NCI-H2171 treated with DMSO at 0.1 percent for 48 hours (cell line): ENCODE measurements at regions not wholly inside any gene's neighbourhood (a gene's known extent, or its start where the extent isn't known, plus 50 kb on each side); places are given as distances from the start of the nearest gene placed in this dataset.
A peak's percentile ranks its signal among the peaks of the same experiment; 100 is the strongest.
"Not testable (repeated sequence)": the region's sequence is repeated elsewhere in the genome, so short reads cannot be mapped to it uniquely, and the experiment has no call there.

ENCODE experiments used
- DNase-seq: peaks from one replicate; lab custom pipeline; 2025; lab: John Stamatoyannopoulos, UW

DNA sequence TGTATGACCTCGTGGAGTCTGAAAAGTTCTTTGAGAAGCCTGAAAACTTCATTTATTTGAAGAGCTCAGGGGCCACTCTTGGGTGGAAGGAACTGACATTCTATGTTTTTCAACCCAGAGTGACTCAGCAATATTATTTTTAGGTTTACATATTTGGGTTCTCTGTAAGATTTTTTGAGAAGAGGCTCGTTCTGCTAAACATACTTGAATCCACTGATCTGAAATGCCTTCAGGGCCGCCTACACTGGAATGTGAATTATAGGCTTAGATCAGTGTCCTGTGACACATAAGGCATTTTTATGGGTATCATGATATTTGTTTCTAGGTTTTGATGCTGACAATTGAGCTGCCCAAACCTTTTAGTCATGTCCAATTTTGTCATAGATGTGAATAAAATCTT is 86.2 kb downstream of the PSAT1 start:
- DNase-seq = no peak

GRCh38 chr9:78386348-78386747 is 89.4 kb downstream of the PSAT1 start:
- no peak for DNase-seq

DNA sequence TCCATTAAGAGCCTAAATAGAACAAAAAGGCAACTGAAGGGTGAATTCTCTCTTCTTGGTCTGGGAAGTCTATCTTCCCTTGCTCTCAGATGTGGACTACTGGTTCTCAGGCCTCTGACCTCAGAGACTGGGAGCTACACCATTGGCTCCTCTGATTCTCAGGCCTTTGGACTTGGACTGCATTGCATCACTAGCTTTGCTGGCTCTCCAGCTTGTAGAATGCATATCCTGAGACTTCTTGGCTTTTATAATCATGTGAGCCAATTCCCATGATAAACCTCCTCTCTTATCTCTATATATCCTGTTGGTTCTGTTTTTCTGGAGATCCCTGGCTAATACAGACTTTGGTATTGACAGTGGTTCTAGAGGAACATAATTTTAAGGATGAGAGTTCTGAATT is 89.8 kb downstream of the PSAT1 start:
- no peak for DNase-seq

GRCh38 chr9:78393340-78393739 is 96.4 kb downstream of the PSAT1 start:
- DNase-seq = no peak

DNA sequence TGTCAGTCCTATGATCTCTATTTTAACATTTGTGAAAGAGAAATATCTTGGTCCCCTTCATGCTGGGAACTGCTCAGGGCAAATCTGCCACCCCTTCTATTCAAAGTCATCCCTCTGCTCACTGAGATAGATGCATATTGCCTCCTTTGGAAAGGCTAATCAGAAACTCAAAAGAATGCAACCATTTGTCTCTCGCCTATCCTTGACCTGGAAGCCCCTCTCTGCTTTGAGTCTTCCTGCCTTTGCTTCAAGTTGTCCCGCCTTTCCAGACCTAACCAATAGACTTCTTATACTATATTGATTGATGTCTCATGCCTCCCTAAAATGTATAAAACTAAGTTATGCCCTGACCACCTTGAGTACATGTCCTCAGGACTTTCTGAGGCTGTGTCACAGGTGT is 97.0 kb downstream of the PSAT1 start:
- DNase-seq = no peak

DNA sequence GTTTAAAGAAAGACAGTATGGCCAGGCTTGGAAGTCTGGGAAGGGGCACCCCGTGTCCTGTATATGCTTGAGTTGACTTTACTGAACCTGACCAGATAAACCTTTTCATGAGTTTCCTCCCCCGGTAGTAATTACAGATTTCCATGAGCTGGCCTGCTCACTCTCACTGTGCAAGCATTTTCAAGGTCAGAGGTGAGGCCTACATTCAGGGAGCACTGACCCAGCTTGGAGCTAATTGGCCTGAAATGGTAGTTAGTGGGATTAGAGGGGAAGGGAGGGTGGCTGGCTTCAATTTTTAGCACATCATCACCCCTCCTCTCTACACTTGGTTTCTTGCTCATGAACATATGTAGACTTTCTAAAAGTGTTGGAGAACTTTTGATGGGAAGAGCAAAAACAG is 99.2 kb downstream of the PSAT1 start:
- no peak for DNase-seq

- peak; percentile 75 for DNase-seq
Measured at GRCh38 chr9:78397045-78397444, 100.1 kb downstream of the PSAT1 start.

DNA sequence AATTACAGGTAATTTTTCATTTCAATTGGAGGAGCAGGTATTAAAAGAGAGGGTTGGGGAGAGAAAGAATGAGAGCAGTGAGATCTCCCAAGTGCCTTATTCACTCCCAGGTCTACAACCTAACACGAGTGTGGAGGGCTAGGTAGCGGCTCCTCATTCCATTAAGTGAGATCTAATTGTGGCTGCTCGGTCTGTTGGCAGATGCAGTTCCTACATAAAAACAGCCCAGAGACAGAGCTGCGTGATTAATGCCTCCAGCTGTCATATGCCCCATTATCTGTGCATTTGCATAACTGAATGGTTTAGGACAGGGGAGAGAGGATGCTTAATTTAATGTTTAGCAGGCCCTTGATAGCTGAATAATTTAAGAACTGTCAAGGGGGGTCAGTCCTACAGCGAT is 100.5 kb downstream of the PSAT1 start:
- DNase-seq = peak; percentile 94

- no peak for DNase-seq
Measured at GRCh38 chr9:78399153-78399552, 102.2 kb downstream of the PSAT1 start.

DNA sequence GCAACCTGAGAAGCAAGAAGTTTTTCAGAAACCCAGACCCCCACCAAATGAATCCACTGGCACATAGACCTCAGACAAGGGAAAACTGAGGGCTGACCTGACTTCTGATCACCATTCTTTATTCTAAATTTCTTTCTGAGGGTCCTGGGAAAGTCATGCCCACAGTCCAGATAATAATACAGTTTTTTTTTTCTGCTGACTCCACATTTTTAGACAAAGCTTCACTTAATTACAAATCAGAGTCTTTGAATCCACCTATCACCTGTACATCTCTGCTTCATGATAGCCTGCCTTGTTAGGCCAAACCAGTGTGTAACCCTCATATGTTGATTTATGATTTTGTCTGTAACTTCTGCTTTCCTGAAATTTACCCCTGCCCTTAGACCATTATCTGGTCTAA is 103.6 kb downstream of the PSAT1 start:
- no peak for DNase-seq

GRCh38 chr9:78405461-78405860 is 108.5 kb downstream of the PSAT1 start:
- no peak for DNase-seq

DNA sequence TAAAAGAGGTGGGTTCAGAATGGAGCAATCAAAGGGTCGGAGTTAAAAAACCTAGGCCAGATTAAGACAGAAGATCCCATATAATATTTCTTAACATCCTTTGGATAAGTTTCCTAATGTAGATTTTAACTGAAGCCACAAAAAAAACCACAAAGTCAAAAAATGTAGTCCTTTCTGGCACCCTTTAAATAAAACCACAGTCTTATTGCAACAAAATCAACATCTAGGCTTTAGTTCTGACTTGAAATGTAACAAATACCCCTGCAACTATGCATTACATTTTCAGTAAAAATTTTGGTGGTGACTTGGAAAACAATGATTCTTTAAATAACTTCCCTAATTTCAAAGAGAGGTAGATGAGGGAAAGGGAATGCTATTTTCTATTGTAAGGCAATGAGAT is 109.2 kb downstream of the PSAT1 start:
- DNase-seq = no peak

GRCh38 chr9:78406933-78407332 is 110.0 kb downstream of the PSAT1 start:
- DNase-seq = no peak

DNA sequence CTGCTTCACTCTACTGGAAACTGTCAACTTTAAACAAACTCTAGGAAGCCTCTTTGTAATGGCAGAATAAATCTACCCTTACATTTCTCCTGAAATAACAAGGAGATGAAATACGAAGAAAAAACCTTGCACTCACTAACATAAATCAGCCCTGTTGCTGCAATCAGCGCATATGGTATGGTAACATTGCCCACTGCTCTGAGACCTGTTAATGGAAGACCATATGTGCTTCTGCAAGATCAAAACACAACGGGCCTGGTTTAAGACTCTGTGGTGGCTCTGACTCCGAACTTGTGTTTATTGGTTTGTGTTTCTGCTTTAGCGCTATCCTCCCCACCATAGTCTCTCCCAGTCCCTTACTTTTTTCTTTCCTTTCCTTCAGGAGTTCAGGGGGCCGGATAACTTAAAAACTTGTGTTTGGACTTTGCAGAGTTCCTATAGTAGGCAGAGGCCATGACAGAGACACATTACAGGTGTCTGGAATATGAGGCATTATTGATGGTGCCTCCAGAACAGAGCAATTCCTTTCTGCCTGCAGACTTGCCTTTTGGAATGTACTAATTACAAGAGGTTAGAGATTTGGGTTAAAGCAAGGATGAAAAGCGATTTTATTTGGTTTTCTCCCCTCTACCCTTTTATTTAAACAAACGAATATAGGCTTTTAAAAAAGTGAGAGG is 110.8 kb downstream of the PSAT1 start:
- peak; percentile 86 for DNase-seq

- no peak for DNase-seq
Measured at GRCh38 chr9:78408388-78408787, 111.5 kb downstream of the PSAT1 start.

DNA sequence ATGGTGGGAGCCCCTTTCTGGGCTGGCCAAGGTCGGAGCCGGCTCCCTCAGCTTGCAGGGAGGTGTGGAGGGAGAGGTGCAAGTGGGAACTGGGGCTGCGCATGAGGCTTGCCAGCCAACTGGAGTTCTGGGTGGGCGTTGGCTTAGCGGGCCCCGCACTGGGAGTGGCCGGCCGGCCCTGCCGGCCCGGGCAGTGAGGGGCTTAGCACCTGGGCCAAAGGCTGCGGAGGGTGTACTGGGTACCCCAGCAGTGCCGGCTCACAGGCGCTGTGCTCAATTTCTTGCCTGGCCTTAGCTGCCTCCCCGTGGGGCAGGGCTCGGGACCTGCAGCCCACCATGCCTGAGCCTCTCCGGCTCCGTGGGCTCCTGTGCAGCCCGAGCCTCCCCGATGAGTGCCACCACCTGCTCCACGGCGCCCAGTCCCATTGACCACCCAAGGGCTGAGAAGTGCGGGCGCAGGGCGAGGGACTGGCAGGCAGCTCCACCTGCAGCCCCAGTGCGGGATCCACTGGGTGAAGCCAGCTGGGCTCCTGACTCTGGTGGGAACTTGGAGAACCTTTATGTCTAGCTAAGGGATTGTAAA is 113.1 kb downstream of the PSAT1 start:
- not testable (repeated sequence) for DNase-seq

- DNase-seq = no peak
Measured at GRCh38 chr9:78422309-78422708, 125.4 kb downstream of the PSAT1 start.

DNA sequence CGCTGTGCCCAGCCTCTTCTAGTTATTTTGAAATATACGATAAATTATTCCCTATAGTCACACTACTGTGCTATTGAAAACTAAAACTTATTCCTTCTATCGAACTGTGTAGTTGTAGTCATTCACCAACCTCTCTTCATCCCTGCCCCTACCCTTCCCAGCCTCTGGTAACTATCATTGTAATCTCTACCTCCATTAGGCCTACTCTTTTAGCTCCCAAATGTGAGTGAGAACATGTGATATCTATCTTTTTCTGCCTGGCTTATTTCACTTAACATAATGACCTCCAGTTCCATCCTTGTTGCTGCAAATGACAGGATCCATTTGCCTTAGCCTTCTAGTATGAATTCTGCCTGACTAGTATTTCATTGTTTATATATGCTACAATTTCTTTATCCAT is 127.4 kb downstream of the PSAT1 start:
- DNase-seq = no peak

GRCh38 chr9:78428640-78429039 is 131.7 kb downstream of the PSAT1 start:
- DNase-seq = no peak

DNA sequence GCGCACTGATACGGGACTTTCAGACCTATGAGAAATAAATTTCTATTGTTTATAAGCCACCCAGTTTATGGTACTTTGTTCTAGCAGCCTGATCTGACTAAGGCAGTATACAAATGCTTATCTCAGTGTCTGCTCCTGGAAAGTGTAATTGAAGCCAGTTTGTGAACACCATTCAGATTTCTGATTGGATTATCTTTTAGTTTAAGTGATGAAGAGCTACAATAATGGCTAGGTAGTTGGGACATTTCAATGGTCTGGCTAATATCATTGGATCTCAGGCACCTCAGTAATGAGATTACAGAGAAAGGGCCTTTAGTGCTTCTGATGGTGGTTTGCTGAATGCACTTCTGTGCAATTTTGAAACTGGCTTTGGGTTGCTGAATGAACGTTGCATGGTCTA is 133.5 kb downstream of the PSAT1 start:
- no peak for DNase-seq

DNA sequence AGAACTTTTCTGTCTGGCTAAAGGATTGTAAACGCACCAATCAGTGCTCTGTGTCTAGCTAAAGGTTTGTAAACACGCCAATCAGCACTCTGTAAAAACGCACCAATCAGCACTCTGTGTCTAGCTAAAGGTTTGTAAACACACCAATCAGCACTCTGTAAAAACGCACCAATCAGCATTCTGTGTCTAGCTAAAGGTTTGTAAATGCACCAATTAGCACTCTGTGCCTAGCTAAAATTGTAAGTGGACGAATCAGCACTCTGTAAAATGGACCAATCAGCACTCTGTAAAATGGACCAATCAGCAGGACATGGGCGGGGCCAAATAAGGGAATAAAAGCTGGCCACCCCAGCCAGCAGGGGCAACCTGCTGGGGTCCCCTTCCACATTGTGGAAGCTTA is 134.1 kb downstream of the PSAT1 start:
- not testable (repeated sequence) for DNase-seq

DNA sequence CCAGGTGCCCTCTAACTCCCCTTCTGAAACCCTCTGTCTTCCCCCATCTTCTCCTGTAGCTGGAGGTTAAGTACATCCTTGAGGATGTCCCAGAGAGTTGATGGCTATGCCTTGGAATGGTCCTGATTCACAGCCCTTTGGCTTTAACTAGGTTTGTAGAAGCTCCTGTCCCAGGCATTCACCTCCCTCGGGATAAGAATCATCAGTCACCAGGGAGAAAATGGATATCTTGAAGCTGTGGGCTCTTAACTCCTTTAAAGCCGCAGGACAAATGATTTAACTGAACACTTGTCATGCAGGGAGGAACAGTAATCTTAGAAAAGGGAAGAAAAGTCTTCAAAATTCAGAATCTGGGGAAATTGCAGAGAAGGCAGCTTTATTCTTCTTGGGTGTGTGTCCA is 139.9 kb downstream of the PSAT1 start:
- DNase-seq = no peak

- DNase-seq = no peak
Measured at GRCh38 chr9:78437296-78437695, 140.4 kb downstream of the PSAT1 start.

DNA sequence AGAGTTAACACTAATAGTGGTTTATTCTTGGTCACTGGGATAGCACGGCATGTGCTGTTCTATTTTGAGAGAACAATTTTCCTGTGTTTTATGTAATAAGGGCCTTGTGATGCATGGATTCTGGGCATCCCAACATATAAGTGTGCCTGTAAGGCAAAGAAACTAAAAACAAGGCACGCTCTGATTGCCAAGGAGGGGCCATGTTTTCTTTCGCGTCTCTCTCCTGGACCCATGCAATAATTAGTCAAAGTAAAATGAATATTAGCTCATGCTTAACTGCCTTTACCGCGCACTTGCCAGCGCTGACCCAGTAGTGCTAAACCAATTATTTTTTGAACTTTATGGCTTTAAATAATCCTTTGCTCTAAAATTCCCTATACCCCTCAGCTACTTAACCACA is 140.9 kb downstream of the PSAT1 start:
- DNase-seq = no peak
